ENCODE measurements at regions not wholly inside any gene's neighbourhood (a gene's known extent, or its start where the extent isn't known, plus 50 kb on each side); places are given as distances from the start of the nearest gene placed in this dataset.
A peak's percentile ranks its signal among the peaks of the same experiment; 100 is the strongest.

GRCh38 chr1:193658691-193659090 lies 472.3 kb upstream of the B3GALT2 start:
- FAIRE-seq (no peak), DNase-seq (ENCODE audit: low read depth) (no peak)
- Histone ChIP-seq H3K36me3 (ENCODE audit: control insufficient read depth, insufficient read depth, low read length) (no peaks in the 10 kb centered on the region), H3K27me3 (ENCODE audit: control insufficient read depth, insufficient read depth, low read length) (no peaks in the 10 kb centered on the region), H3K4me3 (ENCODE audit: low read depth, low read length) (no peak overlapping the region)
- no peak for TF ChIP-seq CTCF (IDR thresholded peaks at IDR 0.05; ENCODE audit: insufficient read depth, low read length, severe bottlenecking)

- no peak overlapping the region for H3K4me3 ChIP-seq (ENCODE audit: low read depth, low read length)
- no peak for TF ChIP-seq CTCF (IDR thresholded peaks at IDR 0.05; ENCODE audit: insufficient read depth, low read length, severe bottlenecking)
- FAIRE-seq (no peak), DNase-seq (ENCODE audit: low read depth) (no peak)
- no peaks in the 10 kb centered on the region for H3K36me3 ChIP-seq (ENCODE audit: control insufficient read depth, insufficient read depth, low read length)
- no peaks in the 10 kb centered on the region for H3K27me3 ChIP-seq (ENCODE audit: control insufficient read depth, insufficient read depth, low read length)
Observed at GRCh38 chr1:193658081-193658480, 471.7 kb upstream of the B3GALT2 start.

- TF ChIP-seq CTCF (IDR thresholded peaks at IDR 0.05; ENCODE audit: insufficient read depth, low read length, severe bottlenecking) = no peak
Observed at GRCh38 chr1:193657552-193657951, 471.1 kb upstream of the B3GALT2 start.

GRCh38 chr1:193656841-193657240 lies 470.4 kb upstream of the B3GALT2 start:
- Histone ChIP-seq H3K4me3 (ENCODE audit: low read depth, low read length) (no peak overlapping the region), H3K36me3 (ENCODE audit: control insufficient read depth, insufficient read depth, low read length) (no peaks in the 10 kb centered on the region), H3K27me3 (ENCODE audit: control insufficient read depth, insufficient read depth, low read length) (no peaks in the 10 kb centered on the region)
- TF ChIP-seq CTCF (IDR thresholded peaks at IDR 0.05; ENCODE audit: insufficient read depth, low read length, severe bottlenecking) = no peak
- no peak for FAIRE-seq
- DNase-seq (ENCODE audit: low read depth) = no peak

More at GRCh38 chr1:193657552-193657951, 471.1 kb upstream of the B3GALT2 start:
- no peak overlapping the region for H3K4me3 ChIP-seq (ENCODE audit: low read depth, low read length)
- FAIRE-seq (no peak), DNase-seq (ENCODE audit: low read depth) (no peak)
- no peaks in the 10 kb centered on the region for H3K36me3 ChIP-seq (ENCODE audit: control insufficient read depth, insufficient read depth, low read length)
- H3K27me3 ChIP-seq (ENCODE audit: control insufficient read depth, insufficient read depth, low read length) = no peaks in the 10 kb centered on the region

- TF ChIP-seq CTCF (IDR thresholded peaks at IDR 0.05; ENCODE audit: insufficient read depth, low read length, severe bottlenecking) = no peak
- Histone ChIP-seq H3K27me3 (ENCODE audit: control insufficient read depth, insufficient read depth, low read length) (no peaks in the 10 kb centered on the region), H3K36me3 (ENCODE audit: control insufficient read depth, insufficient read depth, low read length) (no peaks in the 10 kb centered on the region), H3K4me3 (ENCODE audit: low read depth, low read length) (no peak overlapping the region)
- FAIRE-seq = no peak
- peak; percentile 57 for DNase-seq (ENCODE audit: low read depth)
Observed at GRCh38 chr1:193654951-193655735, 468.7 kb upstream of the B3GALT2 start.

GRCh38 chr1:193649587-193649986 lies 463.2 kb upstream of the B3GALT2 start:
- H3K27me3 ChIP-seq (ENCODE audit: control insufficient read depth, insufficient read depth, low read length) = no peaks in the 10 kb centered on the region
- no peak overlapping the region for H3K4me3 ChIP-seq (ENCODE audit: low read depth, low read length)
- no peak for TF ChIP-seq CTCF (IDR thresholded peaks at IDR 0.05; ENCODE audit: insufficient read depth, low read length, severe bottlenecking)
- DNase-seq (ENCODE audit: low read depth) (no peak), FAIRE-seq (no peak)
- no peaks in the 10 kb centered on the region for H3K36me3 ChIP-seq (ENCODE audit: control insufficient read depth, insufficient read depth, low read length)

Data from bronchial epithelial cell (primary cell).